ENCODE measurements at regions not wholly inside any gene's neighbourhood (a gene's known extent, or its start where the extent isn't known, plus 50 kb on each side); places are given as distances from the start of the nearest gene placed in this dataset.
A peak's percentile ranks its signal among the peaks of the same experiment; 100 is the strongest.

DNA sequence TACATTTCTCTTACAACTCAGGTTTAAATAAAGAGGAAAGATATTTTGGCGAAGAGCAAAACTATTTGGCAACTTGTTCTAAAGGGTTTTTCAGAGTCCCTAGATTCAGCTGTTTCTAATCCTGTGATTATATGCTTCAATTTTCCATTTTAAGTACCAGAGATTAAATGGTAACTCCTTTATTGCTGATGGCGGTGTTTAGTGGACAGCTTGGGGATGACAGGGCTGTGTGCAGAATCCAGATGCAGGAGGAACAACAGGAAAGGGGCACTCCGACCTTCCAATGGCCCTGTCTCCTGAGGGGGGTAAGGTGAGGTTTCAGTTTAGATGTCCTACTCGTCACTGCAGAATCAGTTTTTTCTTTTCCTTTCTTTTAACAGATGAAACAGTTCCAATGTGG, 405.0 kb downstream of the PDCD6IP start:
- H3K9me3 Mint-ChIP-seq (ENCODE audit: unreplicated experiment) = no peaks in the 10 kb centered on the region
- H3K27me3 Mint-ChIP-seq (ENCODE audit: insufficient read depth, unreplicated experiment) = no peaks in the 10 kb centered on the region
- no peak overlapping the region for H3K27ac Mint-ChIP-seq (ENCODE audit: low read depth, unreplicated experiment)
- BruUV-seq (replicated peaks) = no TSS peak
- intact Hi-C loops (cut with micrococcal nuclease) = no loop called here
- no peaks in the 10 kb centered on the region for H3K4me1 Mint-ChIP-seq (ENCODE audit: insufficient read depth, unreplicated experiment)
- POLR2A ChIA-PET = no interaction called here
- H3K4me3 Mint-ChIP-seq (ENCODE audit: unreplicated experiment) = no peak overlapping the region
- TF ChIP-seq, protein P1, sequence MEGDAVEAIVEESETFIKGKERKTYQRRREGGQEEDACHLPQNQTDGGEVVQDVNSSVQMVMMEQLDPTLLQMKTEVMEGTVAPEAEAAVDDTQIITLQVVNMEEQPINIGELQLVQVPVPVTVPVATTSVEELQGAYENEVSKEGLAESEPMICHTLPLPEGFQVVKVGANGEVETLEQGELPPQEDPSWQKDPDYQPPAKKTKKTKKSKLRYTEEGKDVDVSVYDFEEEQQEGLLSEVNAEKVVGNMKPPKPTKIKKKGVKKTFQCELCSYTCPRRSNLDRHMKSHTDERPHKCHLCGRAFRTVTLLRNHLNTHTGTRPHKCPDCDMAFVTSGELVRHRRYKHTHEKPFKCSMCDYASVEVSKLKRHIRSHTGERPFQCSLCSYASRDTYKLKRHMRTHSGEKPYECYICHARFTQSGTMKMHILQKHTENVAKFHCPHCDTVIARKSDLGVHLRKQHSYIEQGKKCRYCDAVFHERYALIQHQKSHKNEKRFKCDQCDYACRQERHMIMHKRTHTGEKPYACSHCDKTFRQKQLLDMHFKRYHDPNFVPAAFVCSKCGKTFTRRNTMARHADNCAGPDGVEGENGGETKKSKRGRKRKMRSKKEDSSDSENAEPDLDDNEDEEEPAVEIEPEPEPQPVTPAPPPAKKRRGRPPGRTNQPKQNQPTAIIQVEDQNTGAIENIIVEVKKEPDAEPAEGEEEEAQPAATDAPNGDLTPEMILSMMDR (IDR thresholded peaks at IDR 0.05; ENCODE audit: unreplicated experiment) = no peak
- CTCF ChIA-PET = interaction anchor here (1.9 kb wide), 1 partner anchor 320 kb away, joined by 4 read pairs; no protein-coding TSS in a partner anchor
- no peaks in the 10 kb centered on the region for H3K36me3 Mint-ChIP-seq (ENCODE audit: insufficient read depth, unreplicated experiment)
- DNase-seq (ENCODE audit: unreplicated experiment) = no peak

DNA sequence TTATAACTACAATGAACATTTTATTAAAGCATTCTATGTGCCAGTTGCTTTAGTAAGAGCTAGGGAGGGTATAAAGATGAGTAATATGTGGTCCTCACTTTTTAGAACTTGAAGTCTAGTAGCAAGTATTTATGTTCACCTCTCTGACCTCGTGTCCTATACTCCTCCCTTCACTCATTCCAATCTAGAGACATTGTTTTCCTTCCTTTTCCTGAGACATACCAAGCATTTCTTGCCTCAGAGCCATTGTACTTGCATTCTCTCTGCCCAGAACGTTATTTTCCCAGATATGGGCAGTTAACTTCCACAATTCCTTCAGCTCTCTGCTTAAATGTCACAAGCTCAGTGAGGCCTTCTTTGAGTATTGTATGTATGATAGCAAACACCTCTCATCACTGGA, 408.6 kb downstream of the PDCD6IP start:
- Mint-ChIP-seq H3K9me3 (ENCODE audit: unreplicated experiment) (no peaks in the 10 kb centered on the region), H3K36me3 (ENCODE audit: insufficient read depth, unreplicated experiment) (no peaks in the 10 kb centered on the region), H3K27ac (ENCODE audit: low read depth, unreplicated experiment) (no peak overlapping the region), H3K4me3 (ENCODE audit: unreplicated experiment) (no peak overlapping the region), H3K27me3 (ENCODE audit: insufficient read depth, unreplicated experiment) (no peaks in the 10 kb centered on the region), H3K4me1 (ENCODE audit: insufficient read depth, unreplicated experiment) (no peaks in the 10 kb centered on the region)
- DNase-seq (ENCODE audit: unreplicated experiment) = peak; percentile 27
- ChIA-PET POLR2A (no interaction called here), CTCF (interaction anchor here (0.6 kb wide), 2 partner anchors 53 to 368 kb away, joined by 3 read pairs; no protein-coding TSS in a partner anchor)
- BruUV-seq (replicated peaks) = no TSS peak
- intact Hi-C loops (cut with micrococcal nuclease) = no loop called here
- TF ChIP-seq, protein P1 (IDR thresholded peaks at IDR 0.05; ENCODE audit: unreplicated experiment) = no peak

DNA sequence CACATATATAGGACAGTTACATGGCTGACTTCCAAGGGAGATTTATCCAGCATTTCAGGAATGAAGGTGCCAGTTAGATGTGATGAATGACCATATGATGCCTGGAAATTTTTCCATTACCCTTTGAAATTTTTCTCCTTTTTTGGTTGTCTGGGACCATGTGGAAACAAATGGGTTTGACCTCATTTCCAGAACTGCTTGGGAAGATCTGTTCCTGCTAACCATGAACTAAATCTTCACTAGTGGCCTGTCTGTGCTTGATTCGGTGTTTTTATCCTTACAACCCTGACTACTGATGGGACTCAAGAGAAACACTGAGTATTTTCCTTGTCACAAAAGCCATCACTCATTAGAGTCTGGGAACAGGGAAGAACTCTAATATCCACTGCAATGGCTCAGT, 409.4 kb downstream of the PDCD6IP start:
- intact Hi-C loops (cut with micrococcal nuclease) = no loop called here
- Mint-ChIP-seq H3K4me1 (ENCODE audit: insufficient read depth, unreplicated experiment) (peaks cover 7% of the 10 kb centered on the region), H3K27ac (ENCODE audit: low read depth, unreplicated experiment) (no peak overlapping the region), H3K4me3 (ENCODE audit: unreplicated experiment) (no peak overlapping the region), H3K27me3 (ENCODE audit: insufficient read depth, unreplicated experiment) (no peaks in the 10 kb centered on the region), H3K36me3 (ENCODE audit: insufficient read depth, unreplicated experiment) (no peaks in the 10 kb centered on the region), H3K9me3 (ENCODE audit: unreplicated experiment) (no peaks in the 10 kb centered on the region)
- POLR2A ChIA-PET = interaction anchor here (0.7 kb wide), 1 partner anchor 174 kb away, joined by 3 read pairs; no protein-coding TSS in a partner anchor
- no TSS peak for BruUV-seq (replicated peaks)
- TF ChIP-seq, protein P1 (IDR thresholded peaks at IDR 0.05; ENCODE audit: unreplicated experiment) = no peak
- DNase-seq (ENCODE audit: unreplicated experiment) = no peak
- CTCF ChIA-PET = interaction anchor here (0.6 kb wide), 2 partner anchors 52 to 368 kb away, joined by 3 read pairs; no protein-coding TSS in a partner anchor

DNA sequence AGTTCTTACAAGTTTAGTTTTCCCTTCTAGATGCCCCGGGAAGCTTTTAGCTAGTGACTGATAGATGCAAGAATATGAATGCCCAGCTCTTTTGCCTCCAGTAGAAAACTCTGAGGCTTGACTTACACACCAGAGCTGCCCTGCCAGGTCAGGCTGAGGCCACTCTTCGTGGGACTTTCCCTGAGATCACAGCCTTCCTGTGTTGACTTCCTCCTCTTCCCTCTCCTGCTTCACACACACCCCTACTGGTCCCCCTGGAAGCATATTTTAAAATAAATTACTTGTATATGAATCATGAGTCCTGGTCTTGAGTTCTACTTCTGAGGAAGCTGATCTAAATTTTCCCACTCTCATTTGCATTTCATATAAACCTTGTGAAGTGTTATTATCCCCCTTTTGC, 413.7 kb downstream of the PDCD6IP start:
- DNase-seq (ENCODE audit: unreplicated experiment) = peak; percentile 20
- Mint-ChIP-seq H3K36me3 (ENCODE audit: insufficient read depth, unreplicated experiment) (no peaks in the 10 kb centered on the region), H3K4me1 (ENCODE audit: insufficient read depth, unreplicated experiment) (peaks cover 9% of the 10 kb centered on the region), H3K4me3 (ENCODE audit: unreplicated experiment) (no peak overlapping the region), H3K27me3 (ENCODE audit: insufficient read depth, unreplicated experiment) (peaks cover 20% of the 10 kb centered on the region), H3K9me3 (ENCODE audit: unreplicated experiment) (no peaks in the 10 kb centered on the region), H3K27ac (ENCODE audit: low read depth, unreplicated experiment) (peak overlapping the region; percentile 25)
- intact Hi-C loops (cut with micrococcal nuclease) = no loop called here
- ChIA-PET POLR2A (interaction anchor here (0.9 kb wide), 1 partner anchor 20 kb away, joined by 3 read pairs; no protein-coding TSS in a partner anchor), CTCF (interaction anchor here (0.6 to 1.7 kb wide), 4 partner anchors 20 to 249 kb away, joined by 3 to 7 read pairs (median 4); no protein-coding TSS in a partner anchor)
- TF ChIP-seq, protein P1 (IDR thresholded peaks at IDR 0.05; ENCODE audit: unreplicated experiment) = no peak
- no TSS peak for BruUV-seq (replicated peaks)
